Spinal cord (tissue), 9 donors: ENCODE measurements at regions not wholly inside any gene's neighbourhood (a gene's known extent, or its start where the extent isn't known, plus 50 kb on each side); places are given as distances from the start of the nearest gene placed in this dataset.
"Not testable (repeated sequence)": the region's sequence is repeated elsewhere in the genome, so short reads cannot be mapped to it uniquely, and the experiment has no call there.

ENCODE experiments used
- DNase-seq, 6 donors: peaks; one replicate each; pipeline versions ENCODE4 v3.0.0 to v3.0.0-alpha.2; 2013 to 2015; ENCODE audit warnings: low spot score in 6 of 6, low read depth in 4 of 6
- H3K27ac ChIP-seq: one replicate; pipeline ENCODE4 v1.5.1; 2013; ENCODE audit warnings: low read depth, low read length, control low read depth
- H3K27me3 ChIP-seq: one replicate; pipeline ENCODE4 v1.6.1; 2013; ENCODE audit warnings: low read length; ENCODE audit not compliant: control insufficient read depth, insufficient read depth
- H3K36me3 ChIP-seq: one replicate; pipeline ENCODE4 v1.6.1; 2013; ENCODE audit warnings: low read length; ENCODE audit not compliant: control insufficient read depth, insufficient read depth
- H3K4me1 ChIP-seq: one replicate; pipeline ENCODE4 v1.6.1; 2013; ENCODE audit warnings: low read length; ENCODE audit not compliant: control insufficient read depth, insufficient read depth
- H3K4me3 ChIP-seq: one replicate; pipeline ENCODE4 v1.5.1; 2013; ENCODE audit warnings: low read depth, low read length, control low read depth
- H3K9me3 ChIP-seq: one replicate; pipeline ENCODE4 v1.6.1; 2013; ENCODE audit warnings: low read length; ENCODE audit not compliant: control insufficient read depth, insufficient read depth
- WGBS: methylation state at CpG from one replicate; pipeline ENCODE4 v1.1.5; 2013; ENCODE audit warnings: missing lambda C conversion rate; ENCODE audit not compliant: insufficient coverage; 5-methylcytosine and 5-hydroxymethylcytosine counted together
- donor health status: healthy.

- no peaks in the 10 kb centered on the region for H3K9me3 ChIP-seq
- no peaks in the 10 kb centered on the region for H3K4me1 ChIP-seq
- H3K4me3 ChIP-seq = no peak overlapping the region
- no CpG with 5 or more reads among the region's 4 CpGs for WGBS
- no peaks in the 10 kb centered on the region for H3K36me3 ChIP-seq
- peak overlapping the region; percentile 4 for H3K27ac ChIP-seq
- DNase-seq = peak in 1 of 6 donors; percentile 57
- H3K27me3 ChIP-seq = no peaks in the 10 kb centered on the region
Observed at GRCh38 chr5:81835814-81836367, 85.0 kb upstream of the SSBP2 start.

- Histone ChIP-seq H3K27me3 (no peaks in the 10 kb centered on the region), H3K9me3 (no peaks in the 10 kb centered on the region), H3K36me3 (no peaks in the 10 kb centered on the region), H3K27ac (no peak overlapping the region), H3K4me3 (no peak overlapping the region), H3K4me1 (no peaks in the 10 kb centered on the region)
- WGBS = 98% methylated on average over 4 of the region's 11 CpGs
- DNase-seq = no peak
Observed at GRCh38 chr5:81834021-81834660, 83.2 kb upstream of the SSBP2 start.

- Histone ChIP-seq H3K27me3 (no peaks in the 10 kb centered on the region), H3K9me3 (no peaks in the 10 kb centered on the region), H3K36me3 (no peaks in the 10 kb centered on the region), H3K27ac (no peak overlapping the region), H3K4me3 (no peak overlapping the region), H3K4me1 (no peaks in the 10 kb centered on the region)
- peak in 1 of 6 donors; percentile 70 for DNase-seq
- WGBS = no CpG with 5 or more reads among the region's 2 CpGs
Observed at GRCh38 chr5:81830596-81830995, 79.7 kb upstream of the SSBP2 start.

- DNase-seq = no peak
- Histone ChIP-seq H3K4me3 (no peak overlapping the region), H3K9me3 (no peaks in the 10 kb centered on the region), H3K27me3 (no peaks in the 10 kb centered on the region), H3K36me3 (no peaks in the 10 kb centered on the region), H3K27ac (no peak overlapping the region), H3K4me1 (no peaks in the 10 kb centered on the region)
- WGBS = 97% methylated on average over 5 of the region's 5 CpGs
Observed at GRCh38 chr5:81829242-81829641, 78.3 kb upstream of the SSBP2 start.

GRCh38 chr5:81827500-81827899, 76.6 kb upstream of the SSBP2 start:
- DNase-seq = no peak
- H3K27me3 ChIP-seq = no peaks in the 10 kb centered on the region
- H3K9me3 ChIP-seq = no peaks in the 10 kb centered on the region
- no CpG with 5 or more reads among the region's 1 CpG for WGBS
- no peaks in the 10 kb centered on the region for H3K36me3 ChIP-seq
- H3K4me1 ChIP-seq = no peaks in the 10 kb centered on the region
- H3K27ac ChIP-seq = no peak overlapping the region
- H3K4me3 ChIP-seq = no peak overlapping the region

GRCh38 chr5:81826128-81826527, 75.2 kb upstream of the SSBP2 start:
- H3K27ac ChIP-seq = no peak overlapping the region
- no peak overlapping the region for H3K4me3 ChIP-seq
- no peaks in the 10 kb centered on the region for H3K27me3 ChIP-seq
- no peaks in the 10 kb centered on the region for H3K4me1 ChIP-seq
- H3K9me3 ChIP-seq = no peaks in the 10 kb centered on the region
- H3K36me3 ChIP-seq = no peaks in the 10 kb centered on the region
- DNase-seq = peak in 1 of 6 donors; percentile 6
- 64% methylated on average over 2 of the region's 2 CpGs for WGBS

GRCh38 chr5:81825237-81825636, 74.3 kb upstream of the SSBP2 start:
- Histone ChIP-seq H3K36me3 (no peaks in the 10 kb centered on the region), H3K4me1 (no peaks in the 10 kb centered on the region), H3K27ac (no peak overlapping the region), H3K27me3 (no peaks in the 10 kb centered on the region), H3K4me3 (no peak overlapping the region), H3K9me3 (no peaks in the 10 kb centered on the region)
- no peak for DNase-seq
- WGBS = 51% methylated on average over 3 of the region's 3 CpGs

- H3K36me3 ChIP-seq, H3K9me3 ChIP-seq, H3K27me3 ChIP-seq, H3K27ac ChIP-seq, H3K4me1 ChIP-seq, H3K4me3 ChIP-seq, DNase-seq: not testable (repeated sequence)
- 99% methylated on average over 22 of the region's 24 CpGs for WGBS
Observed at GRCh38 chr5:81823736-81824135, 72.8 kb upstream of the SSBP2 start.

- H3K27me3 ChIP-seq = no peaks in the 10 kb centered on the region
- no peaks in the 10 kb centered on the region for H3K9me3 ChIP-seq
- DNase-seq = no peak
- H3K4me1 ChIP-seq = peaks cover 6% of the 10 kb centered on the region
- no peak overlapping the region for H3K4me3 ChIP-seq
- H3K27ac ChIP-seq = no peak overlapping the region
- no CpG with 5 or more reads among the region's 2 CpGs for WGBS
- H3K36me3 ChIP-seq = no peaks in the 10 kb centered on the region
Observed at GRCh38 chr5:81820863-81821262, 70.0 kb upstream of the SSBP2 start.

GRCh38 chr5:81820318-81820636, 69.4 kb upstream of the SSBP2 start:
- no peaks in the 10 kb centered on the region for H3K36me3 ChIP-seq
- no peak for DNase-seq

More at GRCh38 chr5:81820318-81820636, 69.4 kb upstream of the SSBP2 start:
- Histone ChIP-seq H3K9me3 (no peaks in the 10 kb centered on the region), H3K27me3 (no peaks in the 10 kb centered on the region), H3K4me3 (no peak overlapping the region), H3K27ac (no peak overlapping the region), H3K4me1 (peaks cover 6% of the 10 kb centered on the region)
